ENCODE measurements at regions not wholly inside any gene's neighbourhood (a gene's known extent, or its start where the extent isn't known, plus 50 kb on each side); places are given as distances from the start of the nearest gene placed in this dataset.
"Not testable (repeated sequence)": the region's sequence is repeated elsewhere in the genome, so short reads cannot be mapped to it uniquely, and the experiment has no call there.

GRCh38 chr1:104259481-104259880, 509.8 kb downstream of the AMY1C start:
- TF ChIP-seq, protein P1, sequence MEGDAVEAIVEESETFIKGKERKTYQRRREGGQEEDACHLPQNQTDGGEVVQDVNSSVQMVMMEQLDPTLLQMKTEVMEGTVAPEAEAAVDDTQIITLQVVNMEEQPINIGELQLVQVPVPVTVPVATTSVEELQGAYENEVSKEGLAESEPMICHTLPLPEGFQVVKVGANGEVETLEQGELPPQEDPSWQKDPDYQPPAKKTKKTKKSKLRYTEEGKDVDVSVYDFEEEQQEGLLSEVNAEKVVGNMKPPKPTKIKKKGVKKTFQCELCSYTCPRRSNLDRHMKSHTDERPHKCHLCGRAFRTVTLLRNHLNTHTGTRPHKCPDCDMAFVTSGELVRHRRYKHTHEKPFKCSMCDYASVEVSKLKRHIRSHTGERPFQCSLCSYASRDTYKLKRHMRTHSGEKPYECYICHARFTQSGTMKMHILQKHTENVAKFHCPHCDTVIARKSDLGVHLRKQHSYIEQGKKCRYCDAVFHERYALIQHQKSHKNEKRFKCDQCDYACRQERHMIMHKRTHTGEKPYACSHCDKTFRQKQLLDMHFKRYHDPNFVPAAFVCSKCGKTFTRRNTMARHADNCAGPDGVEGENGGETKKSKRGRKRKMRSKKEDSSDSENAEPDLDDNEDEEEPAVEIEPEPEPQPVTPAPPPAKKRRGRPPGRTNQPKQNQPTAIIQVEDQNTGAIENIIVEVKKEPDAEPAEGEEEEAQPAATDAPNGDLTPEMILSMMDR (IDR thresholded peaks at IDR 0.05; ENCODE audit: extremely low read depth, insufficient read depth, missing control alignments) = no peak
- DNase-seq (ENCODE audit: low spot score) = no peak
- in situ Hi-C loops (cut with MboI; ENCODE audit: low pct_unique_long_range_greater_than_20kb, low sequenced_read_pairs, unreplicated experiment) = no loop called here

DNA sequence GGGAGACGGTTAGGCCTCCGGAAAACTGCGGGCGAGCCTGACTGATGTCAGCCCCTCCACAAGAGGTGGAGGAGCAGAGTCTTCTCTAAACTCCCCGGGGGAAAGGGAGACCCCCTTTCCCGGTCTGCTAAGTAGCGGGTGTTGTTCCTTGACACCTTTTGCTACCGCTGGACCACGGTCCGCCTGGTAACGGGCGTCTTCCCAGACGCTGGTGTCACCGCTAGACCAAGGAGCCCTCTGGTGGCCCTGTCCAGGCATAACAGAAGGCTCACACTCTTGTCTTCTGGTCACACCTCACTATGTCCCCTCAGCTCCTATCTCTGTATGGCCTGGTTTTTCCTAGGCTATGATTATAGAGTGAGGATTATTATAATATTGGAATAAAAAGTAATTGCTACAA, 513.4 kb downstream of the AMY1C start:
- DNase-seq (ENCODE audit: low spot score); in situ Hi-C loops (cut with MboI; ENCODE audit: low pct_unique_long_range_greater_than_20kb, low sequenced_read_pairs, unreplicated experiment): not testable (repeated sequence)

GRCh38 chr1:104264521-104264920, 514.8 kb downstream of the AMY1C start:
- in situ Hi-C loops (cut with MboI; ENCODE audit: low pct_unique_long_range_greater_than_20kb, low sequenced_read_pairs, unreplicated experiment) = no loop called here
- TF ChIP-seq, protein P1 (IDR thresholded peaks at IDR 0.05; ENCODE audit: extremely low read depth, insufficient read depth, missing control alignments) = no peak
- DNase-seq (ENCODE audit: low spot score) = no peak

DNA sequence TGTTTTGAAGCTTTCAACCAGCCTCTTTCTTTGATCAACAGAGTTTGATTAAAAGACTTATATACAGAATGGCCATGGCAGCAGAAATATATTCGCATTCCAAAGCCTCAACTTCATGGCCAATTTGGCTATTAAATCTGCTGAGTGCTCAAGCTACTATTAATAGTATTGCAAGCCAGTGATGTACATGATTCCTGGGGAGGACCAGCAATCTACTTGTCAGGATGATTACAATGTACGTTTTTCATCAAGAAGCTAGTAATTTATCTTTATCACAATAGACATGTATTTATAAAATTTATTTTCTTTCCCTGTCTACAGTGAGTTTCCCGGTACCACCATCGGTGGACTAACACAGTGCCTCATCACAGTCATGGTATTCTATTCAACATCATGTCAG, 515.5 kb downstream of the AMY1C start:
- in situ Hi-C loops (cut with MboI; ENCODE audit: low pct_unique_long_range_greater_than_20kb, low sequenced_read_pairs, unreplicated experiment) = no loop called here
- TF ChIP-seq, protein P1 (IDR thresholded peaks at IDR 0.05; ENCODE audit: extremely low read depth, insufficient read depth, missing control alignments) = no peak

DNA sequence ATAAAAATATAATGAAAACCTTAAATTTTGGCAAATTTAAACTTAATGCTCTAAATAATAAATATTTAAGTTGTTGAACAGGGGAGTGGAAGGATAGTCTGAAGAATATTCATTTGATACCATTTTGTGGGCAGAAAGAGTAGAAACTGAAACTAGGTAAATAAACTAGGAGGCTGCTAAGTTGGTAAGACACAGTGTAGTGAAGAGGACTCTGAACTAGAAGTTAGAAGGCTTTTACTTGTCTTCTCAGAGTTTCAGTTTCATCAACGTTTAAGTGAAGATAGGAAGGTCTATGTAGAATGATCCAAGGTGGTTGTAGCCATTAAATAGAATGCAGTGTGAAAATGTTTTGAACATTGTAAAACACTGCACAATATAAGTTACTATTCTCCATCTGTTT, 516.9 kb downstream of the AMY1C start:
- in situ Hi-C loops (cut with MboI; ENCODE audit: low pct_unique_long_range_greater_than_20kb, low sequenced_read_pairs, unreplicated experiment) = no loop called here
- TF ChIP-seq, protein P1 (IDR thresholded peaks at IDR 0.05; ENCODE audit: extremely low read depth, insufficient read depth, missing control alignments) = no peak
- DNase-seq (ENCODE audit: low spot score) = no peak

More for the DNA sequence above, 515.5 kb downstream of the AMY1C start:
- no peak for DNase-seq (ENCODE audit: low spot score)

- in situ Hi-C loops (cut with MboI; ENCODE audit: low pct_unique_long_range_greater_than_20kb, low sequenced_read_pairs, unreplicated experiment); DNase-seq (ENCODE audit: low spot score): not testable (repeated sequence)
Measured at GRCh38 chr1:104288322-104288721, 538.6 kb downstream of the AMY1C start.

- in situ Hi-C loops (cut with MboI; ENCODE audit: low pct_unique_long_range_greater_than_20kb, low sequenced_read_pairs, unreplicated experiment) = no loop called here
- TF ChIP-seq, protein P1 (IDR thresholded peaks at IDR 0.05; ENCODE audit: extremely low read depth, insufficient read depth, missing control alignments) = no peak
- no peak for DNase-seq (ENCODE audit: low spot score)
Measured at GRCh38 chr1:104291156-104291555, 541.5 kb downstream of the AMY1C start.

DNA sequence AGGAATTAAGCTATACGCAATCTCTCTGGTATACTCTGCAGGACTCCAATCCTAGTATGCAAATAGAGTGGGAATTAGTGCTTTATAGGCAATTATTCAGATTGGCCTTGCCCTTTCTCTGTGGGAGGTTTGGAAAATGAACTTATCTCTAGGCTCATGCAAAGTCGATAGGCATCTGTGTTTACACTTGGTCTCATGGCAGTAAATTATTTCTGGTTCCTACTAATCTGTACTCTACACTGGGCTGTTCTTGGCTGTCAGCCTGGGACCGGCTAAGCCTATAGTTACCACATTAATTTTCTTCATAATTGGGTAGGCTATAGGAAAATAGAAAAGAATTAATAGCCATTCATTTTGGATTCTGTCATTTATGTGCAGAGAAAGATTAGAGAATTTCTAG, 544.6 kb downstream of the AMY1C start:
- in situ Hi-C loops (cut with MboI; ENCODE audit: low pct_unique_long_range_greater_than_20kb, low sequenced_read_pairs, unreplicated experiment) = no loop called here
- TF ChIP-seq, protein P1 (IDR thresholded peaks at IDR 0.05; ENCODE audit: extremely low read depth, insufficient read depth, missing control alignments) = no peak
- no peak for DNase-seq (ENCODE audit: low spot score)

Data from GM13977 (cell line).